ENCODE measurements at regions not wholly inside any gene's neighbourhood (a gene's known extent, or its start where the extent isn't known, plus 50 kb on each side); places are given as distances from the start of the nearest gene placed in this dataset.
"Not testable (repeated sequence)": the region's sequence is repeated elsewhere in the genome, so short reads cannot be mapped to it uniquely, and the experiment has no call there.

DNA sequence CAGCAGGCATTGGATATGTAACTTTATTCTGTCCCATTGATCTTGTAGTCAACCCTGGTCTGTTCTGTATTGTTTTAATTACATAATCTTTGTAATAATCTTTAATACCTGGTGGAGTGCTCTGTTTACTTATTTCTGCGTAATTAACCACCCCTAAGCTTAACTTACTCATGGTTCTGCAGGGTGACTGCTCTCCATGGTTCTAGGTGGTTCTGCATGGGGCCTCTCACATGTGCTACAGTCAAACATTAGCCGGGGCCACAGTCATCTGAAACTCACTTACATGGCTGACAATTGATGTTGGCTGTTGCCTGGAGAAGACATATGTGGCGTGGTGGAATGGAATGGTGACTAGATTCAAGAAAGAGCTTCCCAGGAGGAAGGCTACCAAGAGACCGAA is 1709.8 kb downstream of the SPATA31A7 start:
- H3K79me1 ChIP-seq (ENCODE audit: low read depth in 1 of 2, low read length in 2 of 2); H3K27me3 ChIP-seq (ENCODE audit: control insufficient read depth, insufficient read depth, low read length); H4K20me1 ChIP-seq (ENCODE audit: insufficient read depth, low read length); H2BK5ac ChIP-seq (ENCODE audit: low read depth, low read length, poor library complexity, severe bottlenecking); intact Hi-C loops (cut with micrococcal nuclease); dilution Hi-C loops (cut with HindIII; ENCODE audit: low sequenced_read_pairs, unreplicated experiment); POLR2A ChIA-PET (ENCODE audit: unreplicated experiment); CTCF ChIA-PET; H2AK9ac ChIP-seq (replicated peaks; ENCODE audit: low read depth, low read length, poor library complexity); ATAC-seq (ENCODE audit: low read depth); H3K18ac ChIP-seq (ENCODE audit: low read depth, low read length); H3K56ac ChIP-seq (ENCODE audit: extremely low read depth, insufficient read depth, low read length); H2AK5ac ChIP-seq (ENCODE audit: low read depth, low read length); H3K4me1 ChIP-seq (ENCODE audit: control insufficient read depth, insufficient read depth, low read length); H3K4me3 ChIP-seq (ENCODE audit: insufficient read depth, low read depth, low read length); H3K14ac ChIP-seq (replicated peaks; ENCODE audit: low read depth, low read length); H4K5ac ChIP-seq (ENCODE audit: low read depth, low read length); H2BK20ac ChIP-seq (ENCODE audit: low read depth, low read length); H3K9me3 ChIP-seq (ENCODE audit: control insufficient read depth, insufficient read depth, low read length); H4K8ac ChIP-seq (ENCODE audit: low read depth in 2 of 2, low read length in 2 of 2); H3K9ac ChIP-seq (ENCODE audit: low read depth, low read length); H2AFZ ChIP-seq (replicated peaks; ENCODE audit: low read length, poor library complexity); H3K9me1 ChIP-seq (ENCODE audit: insufficient read depth, low read length); H2BK15ac ChIP-seq (ENCODE audit: low read depth, low read length); H2BK120ac ChIP-seq (ENCODE audit: low read depth, low read length); BruUV-seq (replicated peaks); H3K27ac ChIP-seq (ENCODE audit: insufficient read depth, low read length); H3K4ac ChIP-seq (ENCODE audit: low read depth, low read length); DNase-seq; H3K23ac ChIP-seq (ENCODE audit: low read depth, low read length); H3K36me3 ChIP-seq (ENCODE audit: control insufficient read depth, insufficient read depth, low read length); in situ Hi-C loops (cut with MboI; ENCODE audit: low sequenced_read_pairs); H3K4me2 ChIP-seq (ENCODE audit: low read depth, low read length); H4K91ac ChIP-seq (ENCODE audit: insufficient read depth, low read depth, low read length): not testable (repeated sequence)
- WGBS, 2 experiments (ENCODE audit: extremely low coverage in 2 of 2, insufficient read length in 1 of 2) = no CpG with 5 or more reads among the region's 4 CpGs

DNA sequence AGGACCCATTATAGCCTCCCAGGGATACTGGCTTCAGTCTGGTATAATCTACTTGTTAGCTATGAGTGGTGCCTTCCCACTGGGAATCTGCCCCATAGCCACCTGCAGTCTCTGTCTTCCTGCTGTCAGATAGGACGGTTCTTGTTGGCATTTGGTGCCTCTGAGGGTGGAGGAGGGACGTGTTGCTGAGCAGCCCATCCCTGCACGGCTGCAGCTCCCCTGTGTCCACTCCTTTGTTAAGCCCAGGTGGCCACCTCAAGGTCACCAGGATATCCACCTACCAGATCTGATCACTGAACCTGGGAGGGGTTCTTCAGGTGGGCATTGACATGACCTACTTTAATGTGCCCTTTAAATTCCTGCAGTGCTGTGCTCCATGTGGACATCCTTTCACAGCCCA is 1714.2 kb downstream of the SPATA31A7 start:
- H2AK5ac ChIP-seq (ENCODE audit: low read depth, low read length); ATAC-seq (ENCODE audit: low read depth); H3K56ac ChIP-seq (ENCODE audit: extremely low read depth, insufficient read depth, low read length); H3K4me1 ChIP-seq (ENCODE audit: control insufficient read depth, insufficient read depth, low read length); H3K4me3 ChIP-seq (ENCODE audit: insufficient read depth, low read depth, low read length); H3K36me3 ChIP-seq (ENCODE audit: control insufficient read depth, insufficient read depth, low read length); CTCF ChIA-PET; H3K79me1 ChIP-seq (ENCODE audit: low read depth in 1 of 2, low read length in 2 of 2); H3K9ac ChIP-seq (ENCODE audit: low read depth, low read length); H4K20me1 ChIP-seq (ENCODE audit: insufficient read depth, low read length); H3K27ac ChIP-seq (ENCODE audit: insufficient read depth, low read length); H2AK9ac ChIP-seq (replicated peaks; ENCODE audit: low read depth, low read length, poor library complexity); in situ Hi-C loops (cut with MboI; ENCODE audit: low sequenced_read_pairs); H3K4me2 ChIP-seq (ENCODE audit: low read depth, low read length); POLR2A ChIA-PET (ENCODE audit: unreplicated experiment); H3K9me3 ChIP-seq (ENCODE audit: control insufficient read depth, insufficient read depth, low read length); H2AFZ ChIP-seq (replicated peaks; ENCODE audit: low read length, poor library complexity); H2BK15ac ChIP-seq (ENCODE audit: low read depth, low read length); H3K14ac ChIP-seq (replicated peaks; ENCODE audit: low read depth, low read length); BruUV-seq (replicated peaks); H2BK120ac ChIP-seq (ENCODE audit: low read depth, low read length); H4K5ac ChIP-seq (ENCODE audit: low read depth, low read length); H3K23ac ChIP-seq (ENCODE audit: low read depth, low read length); H3K9me1 ChIP-seq (ENCODE audit: insufficient read depth, low read length); H3K4ac ChIP-seq (ENCODE audit: low read depth, low read length); intact Hi-C loops (cut with micrococcal nuclease); DNase-seq; dilution Hi-C loops (cut with HindIII; ENCODE audit: low sequenced_read_pairs, unreplicated experiment); H4K8ac ChIP-seq (ENCODE audit: low read depth in 2 of 2, low read length in 2 of 2); H2BK5ac ChIP-seq (ENCODE audit: low read depth, low read length, poor library complexity, severe bottlenecking); H3K27me3 ChIP-seq (ENCODE audit: control insufficient read depth, insufficient read depth, low read length); H4K91ac ChIP-seq (ENCODE audit: insufficient read depth, low read depth, low read length); H2BK20ac ChIP-seq (ENCODE audit: low read depth, low read length); H3K18ac ChIP-seq (ENCODE audit: low read depth, low read length): not testable (repeated sequence)
- WGBS, 2 experiments (ENCODE audit: extremely low coverage in 2 of 2, insufficient read length in 1 of 2) = no CpG with 5 or more reads among the region's 3 CpGs

All from IMR-90 (cell line).